GM20000 (cell line): ENCODE measurements at regions not wholly inside any gene's neighbourhood (a gene's known extent, or its start where the extent isn't known, plus 50 kb on each side); places are given as distances from the start of the nearest gene placed in this dataset.

ENCODE experiments used
- DNase-seq: peaks from one replicate; pipeline ENCODE4 v3.0.0; 2012; ENCODE audit warnings: low spot score
- TF ChIP-seq, protein P1 (sequence below): IDR thresholded peaks from 2 replicates; pipeline ENCODE4 v1.5.1; 2012; ENCODE audit warnings: mild to moderate bottlenecking, control low read depth; ENCODE audit errors: extremely low read depth, missing control alignments

DNA sequence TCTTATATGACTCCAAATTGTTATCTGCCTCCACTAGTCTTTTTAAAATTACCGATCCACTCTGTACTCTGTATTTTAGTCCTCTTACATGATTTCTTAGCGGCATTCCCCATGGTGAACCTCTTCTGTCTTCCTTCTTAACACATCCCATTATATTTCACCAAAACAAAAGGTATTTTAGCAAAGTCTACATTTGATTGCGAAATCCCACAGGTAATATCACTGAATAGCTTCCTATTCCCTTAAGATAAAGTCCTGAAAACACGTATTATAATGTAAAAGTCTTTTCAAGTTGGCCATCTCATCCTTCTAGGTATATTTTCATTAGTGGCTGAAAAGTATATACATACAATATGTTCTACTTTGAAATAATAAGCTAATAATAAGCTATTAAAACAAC lies 2016.0 kb upstream of the IGFBP7 start:
- no peak for DNase-seq
- TF ChIP-seq, protein P1, sequence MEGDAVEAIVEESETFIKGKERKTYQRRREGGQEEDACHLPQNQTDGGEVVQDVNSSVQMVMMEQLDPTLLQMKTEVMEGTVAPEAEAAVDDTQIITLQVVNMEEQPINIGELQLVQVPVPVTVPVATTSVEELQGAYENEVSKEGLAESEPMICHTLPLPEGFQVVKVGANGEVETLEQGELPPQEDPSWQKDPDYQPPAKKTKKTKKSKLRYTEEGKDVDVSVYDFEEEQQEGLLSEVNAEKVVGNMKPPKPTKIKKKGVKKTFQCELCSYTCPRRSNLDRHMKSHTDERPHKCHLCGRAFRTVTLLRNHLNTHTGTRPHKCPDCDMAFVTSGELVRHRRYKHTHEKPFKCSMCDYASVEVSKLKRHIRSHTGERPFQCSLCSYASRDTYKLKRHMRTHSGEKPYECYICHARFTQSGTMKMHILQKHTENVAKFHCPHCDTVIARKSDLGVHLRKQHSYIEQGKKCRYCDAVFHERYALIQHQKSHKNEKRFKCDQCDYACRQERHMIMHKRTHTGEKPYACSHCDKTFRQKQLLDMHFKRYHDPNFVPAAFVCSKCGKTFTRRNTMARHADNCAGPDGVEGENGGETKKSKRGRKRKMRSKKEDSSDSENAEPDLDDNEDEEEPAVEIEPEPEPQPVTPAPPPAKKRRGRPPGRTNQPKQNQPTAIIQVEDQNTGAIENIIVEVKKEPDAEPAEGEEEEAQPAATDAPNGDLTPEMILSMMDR, result no peak

DNA sequence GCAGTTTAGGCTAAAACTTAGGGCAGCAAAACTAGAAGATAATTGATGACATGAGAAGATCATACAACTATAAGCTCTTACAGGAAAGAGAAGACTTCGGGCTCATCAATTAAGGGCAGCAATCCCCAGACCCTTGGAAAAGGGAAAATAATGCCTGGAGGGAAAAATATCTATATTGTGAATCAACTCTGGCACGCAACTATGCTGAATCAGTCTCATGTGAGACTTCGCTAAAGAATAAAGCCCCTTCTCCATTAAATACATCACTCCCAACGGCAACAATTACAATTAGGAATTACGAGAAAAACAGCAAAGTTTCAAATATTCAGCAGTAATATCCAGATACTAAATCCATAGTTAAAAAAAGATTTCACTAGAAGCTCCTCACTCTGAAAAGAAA lies 2016.8 kb upstream of the IGFBP7 start:
- TF ChIP-seq, protein P1, result no peak
- DNase-seq, result no peak

DNA sequence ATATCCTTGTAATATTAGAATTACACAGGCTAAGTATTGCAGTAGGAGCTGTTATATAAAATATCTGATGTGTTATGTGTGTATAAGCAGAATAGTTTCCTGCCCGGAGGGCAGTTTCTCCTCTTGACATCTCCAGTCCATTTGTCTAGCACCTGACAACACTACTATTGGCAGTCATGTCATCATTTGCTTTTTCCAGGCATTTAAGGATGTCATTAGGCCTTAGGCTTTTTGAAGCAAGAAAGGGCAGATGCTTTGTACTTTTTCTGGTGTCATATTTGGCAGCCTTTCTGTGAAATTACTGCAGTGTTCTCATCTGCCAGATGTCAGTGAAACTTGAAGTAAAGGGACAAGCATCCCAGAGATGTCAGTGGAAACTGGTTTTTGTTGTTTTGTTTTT lies 2017.6 kb upstream of the IGFBP7 start:
- DNase-seq, result no peak
- TF ChIP-seq, protein P1, result no peak

DNA sequence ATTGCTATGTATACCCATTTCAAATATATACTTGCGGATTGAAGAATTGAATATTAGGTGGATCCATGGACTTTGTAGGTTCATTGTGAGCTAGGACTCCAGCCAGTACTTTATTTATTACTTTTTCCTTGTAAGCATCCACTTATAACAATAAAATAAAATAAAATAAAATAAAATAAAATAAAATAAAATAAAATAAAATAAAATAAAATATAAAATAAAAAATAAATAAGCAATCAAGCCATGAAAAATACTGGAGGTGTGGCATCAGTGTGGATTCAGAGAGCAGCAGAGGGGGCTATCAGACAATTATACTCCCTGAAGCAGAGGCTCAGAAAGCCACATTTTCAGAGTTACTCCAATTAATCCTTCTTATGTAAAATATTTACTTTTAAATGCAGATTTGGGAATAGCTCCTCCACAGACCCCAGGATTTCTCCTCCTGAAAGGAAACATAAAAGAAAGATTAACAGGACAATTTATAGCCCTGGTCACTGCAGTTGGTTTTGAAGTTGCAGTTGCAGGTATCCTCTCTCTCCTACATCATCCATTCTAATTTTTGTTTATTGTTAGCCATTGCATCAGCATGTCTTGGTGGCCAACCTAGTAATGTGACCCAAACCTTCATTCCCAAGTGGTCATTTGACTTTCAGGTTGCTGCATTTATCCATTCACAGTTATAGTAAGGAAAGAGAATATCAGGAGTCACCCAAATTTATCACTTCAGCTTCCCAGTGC lies 2025.2 kb upstream of the IGFBP7 start:
- DNase-seq, result no peak
- TF ChIP-seq, protein P1, result no peak

DNA sequence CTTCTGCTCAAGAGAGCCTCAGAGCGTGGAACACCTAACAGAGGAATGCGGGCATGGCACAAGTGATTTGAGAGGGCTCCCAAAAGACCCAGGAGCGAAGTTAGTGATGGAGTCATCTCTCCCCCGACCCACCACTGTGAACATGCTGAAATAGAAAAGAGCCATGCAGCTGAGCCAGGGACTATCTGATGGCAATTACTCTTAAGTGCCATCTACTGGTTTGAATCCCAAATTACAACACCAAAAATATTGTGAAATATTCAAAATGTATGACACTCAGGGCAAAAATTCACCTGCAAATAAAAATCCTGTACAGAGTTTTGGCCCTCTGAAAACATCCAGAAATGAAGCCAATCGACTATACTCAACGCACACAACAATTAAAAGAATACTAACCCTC lies 2038.9 kb upstream of the ADGRL3 start:
- no peak for DNase-seq
- TF ChIP-seq, protein P1, result no peak

DNA sequence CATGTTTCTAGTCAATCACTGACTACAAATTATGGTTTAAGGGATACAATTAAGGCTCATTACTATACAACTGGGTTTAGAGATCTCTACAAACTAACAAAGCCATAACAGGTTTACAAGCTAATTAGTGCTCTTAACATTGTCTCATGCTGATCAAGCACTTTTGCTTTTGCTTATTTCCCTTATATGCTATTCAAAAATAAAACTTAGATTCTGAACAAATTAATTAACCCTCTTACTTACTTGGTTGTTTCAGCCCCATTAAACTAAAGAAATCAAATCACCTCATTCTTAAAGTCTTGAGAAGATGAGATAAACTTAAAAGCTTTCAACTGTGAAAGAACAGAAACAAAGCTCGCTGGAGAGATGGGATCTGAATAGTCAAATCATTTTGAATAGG lies 2024.5 kb upstream of the ADGRL3 start:
- TF ChIP-seq, protein P1, result no peak
- DNase-seq, result no peak

DNA sequence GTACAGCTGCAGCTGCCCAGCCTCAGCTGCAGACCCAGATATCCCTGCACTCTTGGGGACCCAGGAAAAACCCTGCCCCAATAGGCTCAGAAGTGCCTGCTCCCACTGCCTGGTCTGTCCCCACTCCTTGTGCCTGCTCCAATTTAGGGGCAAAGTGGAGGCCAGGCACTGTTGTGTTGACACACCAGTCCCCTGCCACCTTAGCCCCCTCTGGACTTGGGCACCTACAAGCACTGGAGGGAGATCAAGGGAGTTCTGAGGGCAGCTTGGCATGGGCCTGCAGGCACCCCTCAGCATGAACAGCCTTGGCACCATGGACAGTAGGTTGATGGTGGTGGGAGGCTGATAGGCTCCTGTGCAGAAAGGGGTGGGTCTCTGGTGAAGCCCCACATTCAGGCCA lies 2020.8 kb upstream of the ADGRL3 start:
- no peak for DNase-seq
- TF ChIP-seq, protein P1, result no peak
